ENCODE measurements at regions not wholly inside any gene's neighbourhood (a gene's known extent, or its start where the extent isn't known, plus 50 kb on each side); places are given as distances from the start of the nearest gene placed in this dataset.
"Not testable (repeated sequence)": the region's sequence is repeated elsewhere in the genome, so short reads cannot be mapped to it uniquely, and the experiment has no call there.

DNA sequence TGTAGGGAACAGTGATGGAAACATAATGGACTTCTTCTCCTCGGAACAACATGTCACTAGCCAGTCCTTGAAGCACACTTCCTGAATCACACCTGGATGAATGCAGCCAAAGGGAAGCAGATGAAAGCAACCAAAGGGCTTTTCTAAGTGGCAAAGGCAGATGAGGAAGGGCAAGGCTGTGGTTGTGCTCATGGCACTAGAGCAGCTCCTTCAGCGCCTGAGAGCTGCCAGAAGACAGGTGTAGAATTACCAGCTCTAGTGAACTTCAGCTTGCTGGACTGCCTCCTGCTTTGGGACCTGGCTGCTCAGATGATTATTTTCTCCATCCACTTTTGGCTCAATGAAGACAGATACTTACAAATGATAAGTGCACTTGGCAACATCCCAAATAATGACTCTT lies 1372.1 kb upstream of the SEL1L start:
- DNase-seq (ENCODE audit: insufficient read length, low spot score) (no peak), FAIRE-seq (no peak)
- no peak for TF ChIP-seq PAX5 (IDR thresholded peaks at IDR 0.05; ENCODE audit: insufficient read depth, low read length, severe bottlenecking)
- no peak for TF ChIP-seq SPI1 (IDR thresholded peaks at IDR 0.05; ENCODE audit: low read depth, low read length)
- no peak for TF ChIP-seq POLR2AphosphoS5 (IDR thresholded peaks at IDR 0.05; ENCODE audit: low read depth, low read length)
- TF ChIP-seq POU2F2 (IDR thresholded peaks at IDR 0.05; ENCODE audit: low read depth, low read length), result no peak
- TF ChIP-seq POLR2A (IDR thresholded peaks at IDR 0.05; ENCODE audit: low read depth, low read length), result no peak
- TF ChIP-seq TAF1 (IDR thresholded peaks at IDR 0.05; ENCODE audit: low read depth, low read length), result no peak

DNA sequence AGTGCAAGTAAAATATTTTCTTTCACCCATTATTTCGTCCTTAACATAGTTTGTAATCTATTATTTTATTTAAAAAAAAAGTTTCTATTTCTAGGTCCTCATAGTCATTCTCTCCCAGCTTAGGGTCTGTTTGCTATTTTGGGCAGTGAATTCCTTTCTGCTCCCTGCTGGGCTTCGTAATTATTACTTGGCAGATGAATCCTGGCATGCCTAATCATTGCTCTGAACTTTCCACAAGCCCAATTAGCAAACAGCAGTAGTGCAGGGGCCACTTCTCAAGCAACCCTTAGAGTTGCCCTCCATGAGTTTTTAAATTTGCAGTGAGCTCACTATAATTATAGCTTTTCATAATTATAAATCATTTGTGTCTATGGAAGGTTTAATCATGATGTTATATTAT lies 1378.3 kb upstream of the SEL1L start:
- TF ChIP-seq POU2F2 (IDR thresholded peaks at IDR 0.05; ENCODE audit: low read depth, low read length), result no peak
- TF ChIP-seq PAX5 (IDR thresholded peaks at IDR 0.05; ENCODE audit: insufficient read depth, low read length, severe bottlenecking), result no peak
- TF ChIP-seq SPI1 (IDR thresholded peaks at IDR 0.05; ENCODE audit: low read depth, low read length), result no peak
- TF ChIP-seq POLR2AphosphoS5 (IDR thresholded peaks at IDR 0.05; ENCODE audit: low read depth, low read length), result no peak
- no peak for FAIRE-seq
- no peak for DNase-seq (ENCODE audit: insufficient read length, low spot score)

DNA sequence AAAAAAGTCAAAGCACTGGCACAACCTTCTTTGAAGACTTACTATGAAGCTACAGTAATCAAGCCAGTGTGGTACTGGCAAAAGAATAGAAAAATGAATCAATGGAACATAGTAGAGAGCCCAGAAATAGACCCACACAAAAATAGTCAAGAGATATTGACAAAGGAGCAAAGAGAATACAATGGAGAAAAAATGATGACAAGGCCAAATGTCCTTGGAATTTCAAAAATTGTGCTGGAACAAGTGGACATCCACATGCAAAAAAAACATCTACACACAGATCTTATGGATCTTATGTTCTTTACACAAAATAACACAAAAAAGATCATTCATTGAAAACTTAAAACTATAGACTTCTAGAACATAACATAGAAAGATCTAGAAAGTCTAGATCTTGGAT lies 1379.7 kb upstream of the SEL1L start:
- FAIRE-seq, result no peak
- TF ChIP-seq POU2F2 (IDR thresholded peaks at IDR 0.05; ENCODE audit: low read depth, low read length), result no peak
- TF ChIP-seq POLR2AphosphoS5 (IDR thresholded peaks at IDR 0.05; ENCODE audit: low read depth, low read length), result no peak
- no peak for TF ChIP-seq SPI1 (IDR thresholded peaks at IDR 0.05; ENCODE audit: low read depth, low read length)

DNA sequence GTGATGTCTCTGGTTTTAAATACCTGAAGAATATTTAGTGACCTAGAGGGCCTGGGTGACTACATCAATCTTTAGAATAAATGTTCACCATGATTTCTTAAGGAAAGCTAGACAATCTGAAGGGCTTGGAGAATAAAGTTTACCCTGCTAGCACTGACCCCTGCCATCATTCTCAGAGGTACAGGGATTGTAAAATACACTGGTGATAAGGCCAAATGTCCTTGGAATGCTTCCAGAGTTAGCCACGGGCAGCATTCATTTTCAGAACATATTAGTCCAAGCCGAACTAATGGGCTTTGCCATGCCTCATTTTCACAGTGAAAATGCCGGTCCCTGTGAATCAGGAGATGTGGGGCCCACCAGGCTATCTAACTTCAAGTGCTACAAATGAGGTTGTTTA lies 1381.7 kb upstream of the SEL1L start:
- TF ChIP-seq PAX5 (IDR thresholded peaks at IDR 0.05; ENCODE audit: insufficient read depth, low read length, severe bottlenecking) (no peak), POU2F2 (IDR thresholded peaks at IDR 0.05; ENCODE audit: low read depth, low read length) (no peak), POLR2AphosphoS5 (IDR thresholded peaks at IDR 0.05; ENCODE audit: low read depth, low read length) (no peak), POLR2A (IDR thresholded peaks at IDR 0.05; ENCODE audit: low read depth, low read length) (no peak), TAF1 (IDR thresholded peaks at IDR 0.05; ENCODE audit: low read depth, low read length) (no peak), SPI1 (IDR thresholded peaks at IDR 0.05; ENCODE audit: low read depth, low read length) (no peak)
- DNase-seq (ENCODE audit: insufficient read length, low spot score), result no peak
- FAIRE-seq, result no peak

More for the DNA sequence above, 1379.7 kb upstream of the SEL1L start:
- no peak for DNase-seq (ENCODE audit: insufficient read length, low spot score)

DNA sequence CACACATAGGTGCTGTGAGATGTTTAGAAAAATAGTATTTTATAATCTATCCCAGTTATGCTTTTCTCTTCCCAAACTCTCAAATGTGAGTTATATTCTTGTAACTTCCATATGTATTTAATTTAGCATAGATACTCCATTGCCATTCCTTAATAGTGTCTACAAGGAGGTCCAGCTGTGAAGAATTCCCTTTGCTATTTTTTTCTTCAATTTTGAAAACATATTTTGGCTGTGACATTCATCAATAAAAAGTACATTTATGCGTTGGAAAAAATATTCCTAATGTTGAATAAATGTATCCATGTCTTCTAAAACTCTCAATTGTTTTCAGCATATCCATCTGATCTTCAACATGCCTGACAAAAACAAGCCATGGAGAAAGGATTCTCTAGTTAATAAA lies 1402.0 kb upstream of the SEL1L start:
- no peak for DNase-seq (ENCODE audit: insufficient read length, low spot score)
- TF ChIP-seq POLR2A (IDR thresholded peaks at IDR 0.05; ENCODE audit: low read depth, low read length) (no peak), POU2F2 (IDR thresholded peaks at IDR 0.05; ENCODE audit: low read depth, low read length) (no peak), TAF1 (IDR thresholded peaks at IDR 0.05; ENCODE audit: low read depth, low read length) (no peak), PAX5 (IDR thresholded peaks at IDR 0.05; ENCODE audit: insufficient read depth, low read length, severe bottlenecking) (no peak), SPI1 (IDR thresholded peaks at IDR 0.05; ENCODE audit: low read depth, low read length) (no peak), POLR2AphosphoS5 (IDR thresholded peaks at IDR 0.05; ENCODE audit: low read depth, low read length) (no peak)
- no peak for FAIRE-seq

GRCh38 chr14:82951171-82951570 lies 1417.5 kb upstream of the SEL1L start:
- FAIRE-seq (no peak), DNase-seq (ENCODE audit: insufficient read length, low spot score) (no peak)
- TF ChIP-seq PAX5 (IDR thresholded peaks at IDR 0.05; ENCODE audit: insufficient read depth, low read length, severe bottlenecking) (no peak), POLR2A (IDR thresholded peaks at IDR 0.05; ENCODE audit: low read depth, low read length) (no peak), POU2F2 (IDR thresholded peaks at IDR 0.05; ENCODE audit: low read depth, low read length) (no peak), TAF1 (IDR thresholded peaks at IDR 0.05; ENCODE audit: low read depth, low read length) (no peak), POLR2AphosphoS5 (IDR thresholded peaks at IDR 0.05; ENCODE audit: low read depth, low read length) (no peak), SPI1 (IDR thresholded peaks at IDR 0.05; ENCODE audit: low read depth, low read length) (no peak)

- TF ChIP-seq SPI1 (IDR thresholded peaks at IDR 0.05; ENCODE audit: low read depth, low read length) (no peak), POU2F2 (IDR thresholded peaks at IDR 0.05; ENCODE audit: low read depth, low read length) (no peak), POLR2AphosphoS5 (IDR thresholded peaks at IDR 0.05; ENCODE audit: low read depth, low read length) (no peak), PAX5 (IDR thresholded peaks at IDR 0.05; ENCODE audit: insufficient read depth, low read length, severe bottlenecking) (no peak), POLR2A (IDR thresholded peaks at IDR 0.05; ENCODE audit: low read depth, low read length) (no peak)
Measured at GRCh38 chr14:82963756-82964155, 1430.1 kb upstream of the SEL1L start.

GRCh38 chr14:82987502-82988124 lies 1454.0 kb upstream of the SEL1L start:
- no peak for TF ChIP-seq POLR2A (IDR thresholded peaks at IDR 0.05; ENCODE audit: low read depth, low read length)
- TF ChIP-seq SPI1 (IDR thresholded peaks at IDR 0.05; ENCODE audit: low read depth, low read length), result no peak
- TF ChIP-seq TAF1 (IDR thresholded peaks at IDR 0.05; ENCODE audit: low read depth, low read length), result no peak
- no peak for TF ChIP-seq POU2F2 (IDR thresholded peaks at IDR 0.05; ENCODE audit: low read depth, low read length)
- no peak for TF ChIP-seq PAX5 (IDR thresholded peaks at IDR 0.05; ENCODE audit: insufficient read depth, low read length, severe bottlenecking)
- no peak for TF ChIP-seq POLR2AphosphoS5 (IDR thresholded peaks at IDR 0.05; ENCODE audit: low read depth, low read length)
- no peak for DNase-seq (ENCODE audit: insufficient read length, low spot score)
- FAIRE-seq, result no peak

More at GRCh38 chr14:82963756-82964155, 1430.1 kb upstream of the SEL1L start:
- FAIRE-seq (no peak), DNase-seq (ENCODE audit: insufficient read length, low spot score) (no peak)

- DNase-seq (ENCODE audit: insufficient read length, low spot score); FAIRE-seq: not testable (repeated sequence)
Measured at GRCh38 chr14:82994547-82994946, 1460.9 kb upstream of the SEL1L start.

GRCh38 chr14:82999802-83000201 lies 1466.1 kb upstream of the SEL1L start:
- DNase-seq (ENCODE audit: insufficient read length, low spot score), result no peak
- no peak for TF ChIP-seq PAX5 (IDR thresholded peaks at IDR 0.05; ENCODE audit: insufficient read depth, low read length, severe bottlenecking)
- TF ChIP-seq POLR2A (IDR thresholded peaks at IDR 0.05; ENCODE audit: low read depth, low read length), result no peak
- no peak for TF ChIP-seq TAF1 (IDR thresholded peaks at IDR 0.05; ENCODE audit: low read depth, low read length)
- TF ChIP-seq SPI1 (IDR thresholded peaks at IDR 0.05; ENCODE audit: low read depth, low read length), result no peak
- TF ChIP-seq POU2F2 (IDR thresholded peaks at IDR 0.05; ENCODE audit: low read depth, low read length), result no peak
- no peak for TF ChIP-seq POLR2AphosphoS5 (IDR thresholded peaks at IDR 0.05; ENCODE audit: low read depth, low read length)
- no peak for FAIRE-seq

Measured in GM12891 (cell line).